Transverse colon (tissue), 4 donors: ENCODE measurements at regions not wholly inside any gene's neighbourhood (a gene's known extent, or its start where the extent isn't known, plus 50 kb on each side); places are given as distances from the start of the nearest gene placed in this dataset.

Source experiments
- DNase-seq: peaks from one replicate; pipeline ENCODE4 v3.0.0-alpha.2; 2019
- H3K27ac ChIP-seq, 4 donors: fragments of 200-600 bp; sonication (generic); 2 replicates each; pipeline ENCODE4 v1.5.1; 2016 to 2018; ENCODE audit warnings: inconsistent platforms in 4 of 4
- H3K27me3 ChIP-seq: fragments of 200-600 bp; sonication (generic); 2 replicates; pipeline ENCODE4 v1.5.1; 2017; ENCODE audit warnings: inconsistent platforms
- H3K36me3 ChIP-seq, 4 donors: fragments of 200-600 bp; sonication (generic); 2 replicates each; pipeline ENCODE4 v1.5.1; 2017 to 2019; ENCODE audit warnings: inconsistent platforms in 4 of 4
- H3K4me1 ChIP-seq, 4 donors: fragments of 200-600 bp; sonication (generic); 2 replicates each; pipeline ENCODE4 v1.5.1; 2017 to 2020; ENCODE audit warnings: inconsistent platforms in 4 of 4
- H3K4me3 ChIP-seq, 4 donors: fragments of 200-600 bp; sonication (generic); 1 replicate in 1 of 4; 2 replicates in 3 of 4; pipeline versions ENCODE4 v1.5.1 to v1.6.1; 2017 to 2019; ENCODE audit warnings: inconsistent platforms in 4 of 4
- H3K9me3 ChIP-seq, 2 donors: fragments of 200-600 bp; sonication (generic); 2 replicates each; pipeline ENCODE4 v1.5.1; 2017 to 2019; ENCODE audit warnings: inconsistent platforms in 2 of 2
- EP300 ChIP-seq: sonication (generic); formaldehyde crosslinking; IDR thresholded peaks from one replicate; pipeline ENCODE4 v1.6.1; 2017; ENCODE audit warnings: antibody characterized with exemption, low read depth
- POLR2A ChIP-seq: fragments of 450-650 bp; IDR thresholded peaks from one replicate; pipeline ENCODE4 v1.6.1; 2016; ENCODE audit warnings: antibody characterized with exemption, mild to moderate bottlenecking, moderate library complexity
- POLR2AphosphoS5 ChIP-seq, 3 donors: sonication (generic); formaldehyde crosslinking; IDR thresholded peaks; one replicate each; pipeline ENCODE4 v1.6.1; 2016; ENCODE audit warnings: antibody characterized with exemption in 3 of 3
- WGBS, 2 donors: methylation state at CpG; one replicate each; pipeline ENCODE4 v1.1.5; 2018; ENCODE audit warnings: low coverage in 1 of 2; 5-methylcytosine and 5-hydroxymethylcytosine counted together
- in situ Hi-C, 4 donors: fragments of 200-750 bp; cut with MboI; loops; one replicate each; pipeline versions ENCODE4 v1.15.0 to v1.15.1; 2017; ENCODE audit warnings: low sequenced_read_pairs in 3 of 4, low pct_ligation_motif_present in 1 of 4, low pct_unique_long_range_greater_than_20kb in 1 of 4
- intact Hi-C: fragments of 100-400 bp; cut with DNase I; formaldehyde crosslinking; loops from one replicate; pipeline ENCODE4 v1.15.1; 2023; ENCODE audit warnings: low total_unique reads
- TF ChIP-seq, protein P1 (sequence below), 5 experiments: fragments of 200-600 bp in 3 of 5; fragments of 450-650 bp in 2 of 5; sonication (generic) in 3 of 5; IDR thresholded peaks; 1 replicate in 2 of 5; 2 replicates in 3 of 5; pipeline ENCODE4 v1.5.1; 2016 to 2017; ENCODE audit warnings: antibody characterized with exemption in 5 of 5, inconsistent platforms in 3 of 5, mild to moderate bottlenecking in 2 of 5, moderate library complexity in 1 of 5

DNA sequence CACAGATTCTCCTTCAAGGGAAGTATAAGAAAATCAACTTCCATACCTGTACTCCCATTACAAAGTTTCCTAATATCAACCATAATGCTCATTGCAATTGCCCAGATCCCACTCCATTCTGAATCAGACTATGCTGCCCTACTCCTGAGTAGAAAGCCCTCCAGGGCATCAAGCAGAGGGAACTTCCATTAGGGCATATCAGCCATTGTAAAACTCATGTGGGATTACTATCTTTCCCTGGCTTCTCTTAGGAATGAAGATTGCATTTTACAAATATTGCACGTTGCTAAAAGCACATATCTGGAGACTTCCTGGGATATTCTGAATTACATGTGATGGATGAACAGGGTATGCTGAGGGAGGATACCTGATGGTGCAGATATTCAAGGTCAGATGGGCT lies 263.2 kb downstream of the FOXA2 start:
- Histone ChIP-seq H3K27me3 (peaks cover 6% of the 10 kb centered on the region), H3K4me3 (no peak overlapping the region), H3K36me3 (no peaks in the 10 kb centered on the region), H3K9me3 (no peaks in the 10 kb centered on the region), H3K27ac (no peak overlapping the region), H3K4me1 (no peaks in the 10 kb centered on the region)
- DNase-seq: no peak
- TF ChIP-seq, protein P1, sequence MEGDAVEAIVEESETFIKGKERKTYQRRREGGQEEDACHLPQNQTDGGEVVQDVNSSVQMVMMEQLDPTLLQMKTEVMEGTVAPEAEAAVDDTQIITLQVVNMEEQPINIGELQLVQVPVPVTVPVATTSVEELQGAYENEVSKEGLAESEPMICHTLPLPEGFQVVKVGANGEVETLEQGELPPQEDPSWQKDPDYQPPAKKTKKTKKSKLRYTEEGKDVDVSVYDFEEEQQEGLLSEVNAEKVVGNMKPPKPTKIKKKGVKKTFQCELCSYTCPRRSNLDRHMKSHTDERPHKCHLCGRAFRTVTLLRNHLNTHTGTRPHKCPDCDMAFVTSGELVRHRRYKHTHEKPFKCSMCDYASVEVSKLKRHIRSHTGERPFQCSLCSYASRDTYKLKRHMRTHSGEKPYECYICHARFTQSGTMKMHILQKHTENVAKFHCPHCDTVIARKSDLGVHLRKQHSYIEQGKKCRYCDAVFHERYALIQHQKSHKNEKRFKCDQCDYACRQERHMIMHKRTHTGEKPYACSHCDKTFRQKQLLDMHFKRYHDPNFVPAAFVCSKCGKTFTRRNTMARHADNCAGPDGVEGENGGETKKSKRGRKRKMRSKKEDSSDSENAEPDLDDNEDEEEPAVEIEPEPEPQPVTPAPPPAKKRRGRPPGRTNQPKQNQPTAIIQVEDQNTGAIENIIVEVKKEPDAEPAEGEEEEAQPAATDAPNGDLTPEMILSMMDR (IDR thresholded peaks at IDR 0.05): no peak
- TF ChIP-seq POLR2A: no peak
- TF ChIP-seq POLR2AphosphoS5 (IDR thresholded peaks at IDR 0.05): no peak
- no peak for TF ChIP-seq EP300
- in situ Hi-C loops: loop anchor here in 2 of 4 donors (25.0 kb wide), 2 partner anchors 509 to 609 kb away; partner anchors contain the start of gene PAX1 (in 1 of the 2)
- intact Hi-C loops: no loop called here
- WGBS, 2 donors: 63% methylated on average over 1 of the region's 1 CpG; no CpG with 5 or more reads in 1 of the 2 donors

DNA sequence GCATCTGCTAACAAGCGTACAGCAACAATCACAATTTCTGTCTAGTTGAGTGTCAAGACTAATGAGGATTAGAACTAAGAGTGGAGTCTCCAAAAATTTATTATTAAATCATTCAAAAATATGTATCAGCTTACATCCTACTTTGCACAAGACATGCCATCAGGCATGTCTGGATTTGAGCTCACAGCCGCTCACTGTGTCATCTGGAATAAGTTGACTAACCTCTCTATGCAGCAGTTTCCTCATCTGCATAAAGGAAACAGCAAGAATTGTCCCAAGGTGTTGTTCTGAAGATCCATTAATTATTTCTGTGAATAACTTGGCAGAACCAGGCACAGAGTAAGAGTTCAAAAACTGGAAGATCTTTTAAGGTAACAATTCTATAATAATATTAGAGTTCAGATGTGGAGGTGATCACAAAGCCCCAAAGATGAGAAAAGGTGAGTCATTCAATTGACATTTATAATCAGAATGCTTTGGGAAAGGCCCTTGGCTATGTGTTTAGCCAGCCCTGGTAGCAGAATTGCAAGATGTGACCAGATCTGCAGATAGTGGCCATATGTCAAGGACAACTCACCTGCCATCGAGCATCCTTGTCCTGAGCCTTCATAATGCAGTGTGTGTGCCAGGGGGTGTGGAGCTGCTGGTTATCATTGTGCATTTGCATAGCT lies 264.0 kb downstream of the FOXA2 start:
- TF ChIP-seq POLR2A (no peak), EP300 (no peak), POLR2AphosphoS5 (IDR thresholded peaks at IDR 0.05) (no peak)
- TF ChIP-seq, protein P1 (IDR thresholded peaks at IDR 0.05): no peak
- intact Hi-C loops: no loop called here
- WGBS, 2 donors: 63 to 86% methylated on average over 2 to 3 of the region's 3 CpGs

DNA sequence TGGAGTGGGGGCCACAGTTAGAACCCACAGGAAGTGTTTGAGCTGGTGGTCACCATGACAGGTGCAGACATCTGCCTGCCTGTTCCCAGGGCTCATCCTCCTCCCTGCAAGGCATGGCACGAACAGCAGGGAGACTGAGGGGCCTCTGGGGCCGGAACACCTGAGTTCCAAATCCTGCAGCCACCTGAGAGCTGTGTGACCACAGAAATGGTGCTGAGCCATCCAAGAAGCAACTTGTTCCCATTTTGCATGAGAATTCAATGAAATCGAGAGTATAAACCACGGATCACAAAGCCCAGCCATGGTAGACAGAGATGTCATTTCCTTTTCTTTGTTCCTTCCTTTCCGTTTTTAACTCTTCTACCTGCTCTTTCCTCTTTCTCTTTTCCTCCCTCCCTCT lies 268.6 kb downstream of the FOXA2 start:
- Histone ChIP-seq H3K36me3 (no peaks in the 10 kb centered on the region), H3K27ac (no peak overlapping the region), H3K9me3 (no peaks in the 10 kb centered on the region), H3K4me1 (no peaks in the 10 kb centered on the region), H3K27me3 (peaks cover 17% of the 10 kb centered on the region), H3K4me3 (no peak overlapping the region)
- no peak for TF ChIP-seq POLR2AphosphoS5 (IDR thresholded peaks at IDR 0.05)
- TF ChIP-seq POLR2A: no peak
- no peak for TF ChIP-seq EP300
- TF ChIP-seq, protein P1 (IDR thresholded peaks at IDR 0.05): no peak
- in situ Hi-C loops (loop anchor here in 2 of 4 donors (25.0 kb wide), 2 partner anchors 503 to 603 kb away; partner anchors contain the start of gene PAX1 (in 1 of the 2)), intact Hi-C loops (no loop called here)
- DNase-seq: no peak
- 17 to 80% methylated on average over 1 to 5 of the region's 5 CpGs for WGBS, 2 donors

More for the DNA sequence above, 264.0 kb downstream of the FOXA2 start:
- H3K36me3 ChIP-seq: no peaks in the 10 kb centered on the region
- H3K4me1 ChIP-seq: no peaks in the 10 kb centered on the region
- DNase-seq: no peak
- H3K27ac ChIP-seq: no peak overlapping the region
- H3K27me3 ChIP-seq: peaks cover 11% of the 10 kb centered on the region
- H3K4me3 ChIP-seq: no peak overlapping the region
- in situ Hi-C loops: loop anchor here in 2 of 4 donors (25.0 kb wide), 2 partner anchors 508 to 608 kb away; partner anchors contain the start of gene PAX1 (in 1 of the 2)
- H3K9me3 ChIP-seq: no peaks in the 10 kb centered on the region

DNA sequence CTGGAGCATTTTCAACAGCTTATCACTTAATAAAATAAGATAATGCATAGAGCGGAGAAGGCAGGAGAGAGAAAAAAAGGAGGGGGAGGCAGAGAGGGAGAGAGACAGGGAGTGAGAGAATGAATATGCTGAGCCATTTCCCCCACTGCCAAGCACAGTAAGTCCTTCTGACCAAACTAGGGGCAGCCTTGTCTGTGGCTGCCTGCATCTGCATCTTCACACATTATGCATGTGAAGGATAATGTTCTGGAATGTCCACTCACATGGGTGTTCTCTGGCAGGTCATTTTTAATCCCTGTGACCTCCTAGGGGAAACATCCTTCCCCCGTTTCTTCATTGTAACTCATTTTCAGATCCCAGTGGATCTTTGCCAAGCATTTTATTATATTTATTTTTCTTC lies 269.3 kb downstream of the FOXA2 start:
- intact Hi-C loops (no loop called here), in situ Hi-C loops (loop anchor here in 2 of 4 donors (25.0 kb wide), 2 partner anchors 503 to 603 kb away; partner anchors contain the start of gene PAX1 (in 1 of the 2))
- Histone ChIP-seq H3K36me3 (no peaks in the 10 kb centered on the region), H3K9me3 (no peaks in the 10 kb centered on the region), H3K27me3 (peaks cover 17% of the 10 kb centered on the region), H3K4me3 (no peak overlapping the region), H3K4me1 (no peaks in the 10 kb centered on the region), H3K27ac (no peak overlapping the region)
- WGBS, 2 donors: 56 to 71% methylated on average over 2 of the region's 2 CpGs
- TF ChIP-seq POLR2AphosphoS5 (IDR thresholded peaks at IDR 0.05) (no peak), POLR2A (no peak)
- TF ChIP-seq, protein P1 (IDR thresholded peaks at IDR 0.05): no peak
- no peak for DNase-seq
